Kidney (tissue), 13 donors: ENCODE measurements at regions not wholly inside any gene's neighbourhood (a gene's known extent, or its start where the extent isn't known, plus 50 kb on each side); places are given as distances from the start of the nearest gene placed in this dataset.

Experiments
- DNase-seq, 5 donors: peaks; one replicate each; pipeline ENCODE4 v3.0.0-alpha.2; 2013 to 2020
- FAIRE-seq: peaks from 2 replicates; lab custom pipeline; 2012; peaks lifted over from hg19 to GRCh38; lab: Jason Lieb, UNC
- H3K27ac ChIP-seq, 2 donors: one replicate each; pipeline ENCODE4 v1.7.0; 2013; ENCODE audit warnings: low read depth in 2 of 2, low read length in 2 of 2, inconsistent platforms in 1 of 2
- H3K27me3 ChIP-seq: one replicate; pipeline ENCODE4 v1.7.1; 2013; ENCODE audit warnings: low read length, inconsistent platforms; ENCODE audit not compliant: control insufficient read depth, insufficient read depth
- H3K36me3 ChIP-seq, 3 donors: one replicate each; pipeline versions ENCODE4 v1.7.0 to v1.7.1; 2013; ENCODE audit warnings: low read length in 3 of 3, control low read depth in 1 of 3, inconsistent platforms in 1 of 3; ENCODE audit not compliant: insufficient read depth in 3 of 3, control insufficient read depth in 2 of 3
- H3K4me1 ChIP-seq, 3 donors: one replicate each; pipeline versions ENCODE4 v1.7.0 to v1.7.1; 2013; ENCODE audit warnings: low read length in 3 of 3, inconsistent platforms in 1 of 3, low read depth in 1 of 3; ENCODE audit not compliant: control insufficient read depth in 2 of 3, insufficient read depth in 2 of 3
- H3K4me3 ChIP-seq, 3 donors: one replicate each; pipeline versions ENCODE4 v1.7.0 to v1.8.1; 2013; ENCODE audit warnings: low read length in 3 of 3, control low read depth in 1 of 3, inconsistent platforms in 1 of 3
- H3K9ac ChIP-seq, 3 donors: one replicate each; pipeline versions ENCODE4 v1.7.0 to v1.7.1; 2013; ENCODE audit warnings: low read length in 3 of 3, control low read depth in 1 of 3, inconsistent platforms in 1 of 3
- H3K9me3 ChIP-seq, 3 donors: one replicate each; pipeline versions ENCODE4 v1.7.0 to v1.7.1; 2013; ENCODE audit warnings: low read length in 3 of 3, control low read depth in 1 of 3, inconsistent platforms in 1 of 3; ENCODE audit not compliant: control insufficient read depth in 2 of 3, insufficient read depth in 1 of 3
- intact Hi-C: fragments of 100-400 bp; cut with DNase I; formaldehyde crosslinking; loops from one replicate; pipeline ENCODE4 v1.11.1; 2022
- TF ChIP-seq, protein P1 (sequence below): IDR thresholded peaks from 3 replicates; pipeline ENCODE4 v1.5.1; 2012; ENCODE audit warnings: mild to moderate bottlenecking, moderate library complexity, borderline replicate concordance; ENCODE audit not compliant: insufficient read depth; ENCODE audit errors: extremely low read depth
- donor health status: control.
- donor health status: control.
- donor health status: control.
- donor health status: control.
- donor health status: control.
- donor health status: DM: yes; HTN: yes; CAD: no.
- donor health status: Normal renal cell carcinoma (clear cell type).

DNA sequence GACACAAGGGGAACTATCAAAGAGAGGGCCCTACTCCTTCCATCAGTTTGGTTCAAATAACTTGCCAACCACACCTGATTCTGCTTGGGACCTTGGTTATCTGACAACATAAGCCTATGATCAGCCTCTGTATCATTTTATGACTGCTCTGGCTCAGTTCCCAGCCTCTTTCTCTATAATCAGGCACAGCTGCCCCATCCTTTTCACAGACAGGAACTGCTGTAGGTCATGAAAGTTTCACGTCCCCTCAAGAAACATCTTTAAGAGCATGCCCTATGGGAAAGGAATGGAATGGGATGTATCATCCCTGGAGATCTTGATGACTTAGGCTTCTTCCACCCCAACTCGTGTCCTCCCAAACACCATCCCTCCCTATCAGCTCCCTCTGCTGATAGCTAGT lies 243.4 kb downstream of the AR start:
- H3K27me3 ChIP-seq = no peaks in the 10 kb centered on the region
- no peak overlapping the region for H3K9ac ChIP-seq
- TF ChIP-seq, protein P1, sequence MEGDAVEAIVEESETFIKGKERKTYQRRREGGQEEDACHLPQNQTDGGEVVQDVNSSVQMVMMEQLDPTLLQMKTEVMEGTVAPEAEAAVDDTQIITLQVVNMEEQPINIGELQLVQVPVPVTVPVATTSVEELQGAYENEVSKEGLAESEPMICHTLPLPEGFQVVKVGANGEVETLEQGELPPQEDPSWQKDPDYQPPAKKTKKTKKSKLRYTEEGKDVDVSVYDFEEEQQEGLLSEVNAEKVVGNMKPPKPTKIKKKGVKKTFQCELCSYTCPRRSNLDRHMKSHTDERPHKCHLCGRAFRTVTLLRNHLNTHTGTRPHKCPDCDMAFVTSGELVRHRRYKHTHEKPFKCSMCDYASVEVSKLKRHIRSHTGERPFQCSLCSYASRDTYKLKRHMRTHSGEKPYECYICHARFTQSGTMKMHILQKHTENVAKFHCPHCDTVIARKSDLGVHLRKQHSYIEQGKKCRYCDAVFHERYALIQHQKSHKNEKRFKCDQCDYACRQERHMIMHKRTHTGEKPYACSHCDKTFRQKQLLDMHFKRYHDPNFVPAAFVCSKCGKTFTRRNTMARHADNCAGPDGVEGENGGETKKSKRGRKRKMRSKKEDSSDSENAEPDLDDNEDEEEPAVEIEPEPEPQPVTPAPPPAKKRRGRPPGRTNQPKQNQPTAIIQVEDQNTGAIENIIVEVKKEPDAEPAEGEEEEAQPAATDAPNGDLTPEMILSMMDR = no peak
- intact Hi-C loops = no loop called here
- H3K27ac ChIP-seq = no peak overlapping the region
- H3K9me3 ChIP-seq = no peaks in the 10 kb centered on the region
- no peak overlapping the region for H3K4me3 ChIP-seq
- H3K36me3 ChIP-seq = no peaks in the 10 kb centered on the region
- FAIRE-seq = no peak
- H3K4me1 ChIP-seq = no peaks in the 10 kb centered on the region
- DNase-seq = no peak

DNA sequence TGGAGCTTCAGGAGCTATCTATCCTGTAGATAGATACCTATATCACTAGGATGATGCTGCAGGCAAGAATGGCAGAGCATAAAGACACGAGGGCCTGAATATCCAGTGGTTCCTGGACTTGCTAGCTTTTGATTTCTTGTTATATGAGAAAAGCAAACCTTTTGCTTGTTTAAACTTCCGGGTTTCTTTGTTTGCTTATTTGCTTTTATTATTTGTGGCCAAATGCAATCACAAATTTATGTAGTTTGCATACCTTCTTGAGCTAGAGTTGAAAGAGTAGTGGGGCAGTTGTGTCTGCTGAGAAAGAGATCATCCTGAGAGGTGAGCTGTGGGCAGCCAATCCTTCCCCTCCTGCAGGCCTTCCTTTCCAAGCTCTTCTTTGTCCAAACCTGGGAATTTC lies 245.7 kb downstream of the AR start:
- no peak overlapping the region for H3K4me3 ChIP-seq
- FAIRE-seq (no peak), DNase-seq (no peak)
- intact Hi-C loops = no loop called here
- TF ChIP-seq, protein P1 = no peak
- no peaks in the 10 kb centered on the region for H3K4me1 ChIP-seq
- no peaks in the 10 kb centered on the region for H3K36me3 ChIP-seq
- no peaks in the 10 kb centered on the region for H3K27me3 ChIP-seq
- no peak overlapping the region for H3K9ac ChIP-seq
- H3K27ac ChIP-seq = no peak overlapping the region
- no peaks in the 10 kb centered on the region for H3K9me3 ChIP-seq
